ENCODE measurements at regions not wholly inside any gene's neighbourhood (a gene's known extent, or its start where the extent isn't known, plus 50 kb on each side); places are given as distances from the start of the nearest gene placed in this dataset.

DNA sequence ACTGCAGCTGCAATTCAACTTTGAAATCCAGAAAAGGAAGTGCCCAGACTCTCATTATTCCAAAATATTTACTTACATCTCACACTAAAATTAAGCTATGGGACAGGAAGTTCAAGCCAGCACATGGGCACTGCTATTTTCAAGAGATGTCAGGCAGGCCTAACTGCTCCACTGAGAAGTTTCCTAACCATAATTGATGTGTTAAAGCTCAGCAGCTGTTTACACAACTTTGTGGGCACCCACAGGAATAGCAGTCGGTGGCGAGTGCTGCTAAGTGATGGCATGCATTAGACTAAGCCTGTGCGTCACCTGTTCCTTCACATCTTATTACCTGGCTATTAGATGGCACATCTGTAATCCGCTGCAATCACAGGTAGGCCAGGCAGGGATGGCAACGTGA, 303.3 kb upstream of the DAB1 start:
- TF ChIP-seq POLR2A (IDR thresholded peaks at IDR 0.05; ENCODE audit: low read depth, low read length) (no peak), POLR2AphosphoS5 (IDR thresholded peaks at IDR 0.05; ENCODE audit: low read depth, low read length) (no peak)
